HCT116 (cell line): ENCODE measurements at regions not wholly inside any gene's neighbourhood (a gene's known extent, or its start where the extent isn't known, plus 50 kb on each side); places are given as distances from the start of the nearest gene placed in this dataset.

Experiments used
- ATAC-seq: fragments of 200-7000 bp; cut with Tn5 transposase; 2 replicates; pipeline ENCODE4 v1.9.1; 2020; ENCODE audit warnings: mild to moderate bottlenecking, moderate library complexity
- BruUV-seq: library from RNA; stranded (reverse); fragments of 400-500 nt; replicated peaks from 2 replicates; lab custom pipeline; 2021; lab: Mats Ljungman, UMichigan
- CTCF ChIA-PET: fragments of 300-600 bp; sonication (Branson Sonifier 250); formaldehyde crosslinking; loops from one replicate; lab custom pipeline; 2021; ENCODE audit warnings: antibody characterized with exemption; lab: Charles Lee
- POLR2A ChIA-PET: fragments of 300-600, 350-600 bp; sonication (Branson Sonifier 250); formaldehyde crosslinking; loops from one replicate; lab custom pipeline; 2021; ENCODE audit warnings: antibody characterized with exemption; lab: Charles Lee
- RAD21 ChIA-PET, 2 experiments: fragments of 300-600 bp; sonication (Branson Sonifier 250); formaldehyde crosslinking; loops; one replicate each; lab custom pipeline; 2023; ENCODE audit warnings: low total read pairs in 2 of 2; ENCODE audit not compliant: uncharacterized antibody in 2 of 2, unreplicated experiment in 2 of 2, low non-redundant PET in 1 of 2; lab: Charles Lee
- DNase-seq: peaks from one replicate; pipeline ENCODE4 v3.0.0-alpha.2; 2010; ENCODE audit warnings: low read depth, low spot score
- H2AFZ ChIP-seq: fragments of 200-600 bp; shearing (Covaris generic), sonication (generic); 2 replicates; pipeline ENCODE4 v1.6.1; 2017; ENCODE audit warnings: low read depth, mixed run types, mixed read lengths, antibody characterized with exemption, low read length; ENCODE audit not compliant: poor library complexity, severe bottlenecking
- H3K27ac ChIP-seq: 2 replicates; pipeline ENCODE4 v1.5.1; 2012; ENCODE audit warnings: low read depth, low read length
- H3K27me3 ChIP-seq: fragments of 200-600 bp; sonication (generic); 2 replicates; pipeline ENCODE4 v1.6.1; 2016; ENCODE audit warnings: mixed run types, low read length, mixed read lengths; ENCODE audit not compliant: insufficient read depth
- H3K36me3 ChIP-seq, 2 experiments: fragments of 200-500 bp in 1 of 2; fragments of 200-600 bp in 1 of 2; sonication (Bioruptor generic) in 1 of 2; sonication (generic) in 1 of 2; 2 replicates each; pipeline versions ENCODE4 v1.5.1 to v1.6.1; 2014 to 2016; ENCODE audit warnings: low read length in 2 of 2, inconsistent platforms in 1 of 2, mixed read lengths in 1 of 2, mixed run types in 1 of 2; ENCODE audit not compliant: insufficient read depth in 2 of 2, control insufficient read depth in 1 of 2
- H3K4me1 ChIP-seq, 2 experiments: fragments of 200-600 bp in 1 of 2; sonication (generic) in 1 of 2; 2 replicates each; pipeline versions ENCODE4 v1.5.1 to v1.6.1; 2012 to 2017; ENCODE audit warnings: low read length in 2 of 2, inconsistent platforms in 1 of 2, mild to moderate bottlenecking in 1 of 2, mixed read lengths in 1 of 2, mixed run types in 1 of 2, moderate library complexity in 1 of 2; ENCODE audit not compliant: insufficient read depth in 2 of 2, control insufficient read depth in 1 of 2
- H3K4me2 ChIP-seq: fragments of 200-600 bp; sonication (generic); 2 replicates; pipeline ENCODE4 v1.6.1; 2017; ENCODE audit warnings: mixed run types, low read length, mixed read lengths
- H3K4me3 ChIP-seq, 2 experiments: fragments of 200-600 bp in 1 of 2; sonication (generic) in 1 of 2; replicated peaks in 1 of 2; 2 replicates each; pipeline ENCODE4 v1.5.1; 2011 to 2016; ENCODE audit warnings: low read length in 2 of 2, control low read depth in 1 of 2, low read depth in 1 of 2, mild to moderate bottlenecking in 1 of 2, mixed read lengths in 1 of 2, mixed run types in 1 of 2
- H3K79me2 ChIP-seq: fragments of 200-600 bp; sonication (generic); 2 replicates; pipeline ENCODE4 v1.6.1; 2017; ENCODE audit warnings: mild to moderate bottlenecking, mixed run types, low read length, moderate library complexity, mixed read lengths; ENCODE audit not compliant: insufficient read depth
- H3K9ac ChIP-seq: fragments of 200-600 bp; sonication (generic); 2 replicates; pipeline ENCODE4 v1.6.1; 2016; ENCODE audit warnings: low read length, mixed read lengths
- H3K9me2 ChIP-seq: fragments of 200-600 bp; sonication (generic), shearing (Covaris generic); 2 replicates; pipeline ENCODE4 v1.6.1; 2017; ENCODE audit warnings: mixed run types, mild to moderate bottlenecking, moderate library complexity; ENCODE audit not compliant: insufficient read depth
- H3K9me3 ChIP-seq, 2 experiments: fragments of 200-500 bp in 1 of 2; fragments of 200-600 bp in 1 of 2; sonication (Bioruptor generic) in 1 of 2; sonication (generic) in 1 of 2; 2 replicates each; pipeline ENCODE4 v1.6.1; 2014 to 2017; ENCODE audit warnings: low read length in 2 of 2, mixed read lengths in 2 of 2, inconsistent platforms in 1 of 2, low read depth in 1 of 2, mild to moderate bottlenecking in 1 of 2, mixed run types in 1 of 2, moderate library complexity in 1 of 2; ENCODE audit not compliant: control insufficient read depth in 1 of 2, insufficient read depth in 1 of 2
- H4K20me1 ChIP-seq: fragments of 200-600 bp; sonication (generic), shearing (Covaris generic); 2 replicates; pipeline ENCODE4 v1.6.1; 2017; ENCODE audit warnings: mixed run types, mild to moderate bottlenecking, moderate library complexity; ENCODE audit not compliant: insufficient read depth
- ATF3 ChIP-seq: IDR thresholded peaks from 2 replicates; pipeline ENCODE4 v1.6.1; 2012
- CBX3 ChIP-seq: IDR thresholded peaks from 2 replicates; pipeline ENCODE4 v1.6.1; 2012; ENCODE audit warnings: low read depth
- ELF1 ChIP-seq: IDR thresholded peaks from 2 replicates; pipeline ENCODE4 v1.6.1; 2012; ENCODE audit warnings: low read depth, borderline replicate concordance
- MAX ChIP-seq: IDR thresholded peaks from 2 replicates; pipeline ENCODE4 v1.6.1; 2012
- REST ChIP-seq: IDR thresholded peaks from 2 replicates; pipeline ENCODE4 v1.6.1; 2012; ENCODE audit warnings: low read depth
- SRF ChIP-seq: IDR thresholded peaks from 2 replicates; pipeline ENCODE4 v1.6.1; 2012; ENCODE audit warnings: low read depth
- YY1 ChIP-seq: IDR thresholded peaks from 2 replicates; pipeline ENCODE4 v1.6.1; 2011; ENCODE audit warnings: low read length, low read depth, moderate library complexity, mild to moderate bottlenecking; ENCODE audit not compliant: insufficient replicate concordance; ENCODE audit errors: extremely low read depth
- ZBTB33 ChIP-seq: IDR thresholded peaks from 2 replicates; pipeline ENCODE4 v1.6.1; 2011; ENCODE audit warnings: mild to moderate bottlenecking, low read length, moderate library complexity; ENCODE audit not compliant: insufficient replicate concordance; ENCODE audit errors: extremely low read depth
- ZFX ChIP-seq: fragments of 450-650 bp; IDR thresholded peaks from 2 replicates; pipeline ENCODE4 v1.6.1; 2017
- ZNF274 ChIP-seq: fragments of 200-500 bp; sonication (Bioruptor generic); IDR thresholded peaks from 2 replicates; pipeline ENCODE4 v1.6.1; 2014; ENCODE audit warnings: mild to moderate bottlenecking, low read depth, low read length, inconsistent platforms
- intact Hi-C: fragments of 100-400 bp; cut with micrococcal nuclease; formaldehyde crosslinking; loops from 2 replicates; pipeline ENCODE4 v1.10.0; 2022

- Histone ChIP-seq H4K20me1 (no peaks in the 10 kb centered on the region), H3K4me1 (no peaks in the 10 kb centered on the region), H3K4me2 (no peak overlapping the region), H3K79me2 (no peaks in the 10 kb centered on the region), H3K4me3 (no peak overlapping the region), H3K27me3 (no peaks in the 10 kb centered on the region), H2AFZ (no peak overlapping the region), H3K9me3 (peaks cover 11 to 28% of the 10 kb centered on the region in 2 experiments; a peak in 3 of 4 replicates), H3K36me3 (no peaks in the 10 kb centered on the region), H3K9me2 (no peaks in the 10 kb centered on the region), H3K27ac (no peak overlapping the region), H3K9ac (no peak overlapping the region)
- POLR2A ChIA-PET = no interaction called here
- CTCF ChIA-PET = no interaction called here
- DNase-seq (no peak), ATAC-seq (no peak)
- intact Hi-C loops = no loop called here
- TF ChIP-seq ZBTB33 (no peak), SRF (no peak), YY1 (no peak), ZFX (no peak), MAX (no peak), ATF3 (no peak)
- no TSS peak for BruUV-seq
- RAD21 ChIA-PET = no interaction called here
These were observed 94.4 kb downstream of the IZUMO3 start for GRCh38 chr9:24451346-24451745.

- no peak overlapping the region for H2AFZ ChIP-seq
- BruUV-seq = no TSS peak
- no peaks in the 10 kb centered on the region for H4K20me1 ChIP-seq
- POLR2A ChIA-PET = no interaction called here
- H3K9ac ChIP-seq = no peak overlapping the region
- peaks cover 11 to 28% of the 10 kb centered on the region in 2 experiments; a peak in 3 of 4 replicates for H3K9me3 ChIP-seq
- H3K4me1 ChIP-seq = no peaks in the 10 kb centered on the region
- no peak overlapping the region for H3K4me3 ChIP-seq
- no peaks in the 10 kb centered on the region for H3K9me2 ChIP-seq
- TF ChIP-seq ZNF274 (no peak), ELF1 (no peak), REST (no peak), SRF (no peak), CBX3 (no peak), MAX (no peak)
- CTCF ChIA-PET = no interaction called here
- RAD21 ChIA-PET = no interaction called here
- DNase-seq (no peak), ATAC-seq (no peak)
- H3K4me2 ChIP-seq = no peak overlapping the region
- no peak overlapping the region for H3K27ac ChIP-seq
- intact Hi-C loops = no loop called here
- no peaks in the 10 kb centered on the region for H3K79me2 ChIP-seq
- no peaks in the 10 kb centered on the region for H3K27me3 ChIP-seq
- no peaks in the 10 kb centered on the region for H3K36me3 ChIP-seq
These were observed 95.7 kb downstream of the IZUMO3 start for GRCh38 chr9:24449976-24450375.
